ENCODE measurements at regions not wholly inside any gene's neighbourhood (a gene's known extent, or its start where the extent isn't known, plus 50 kb on each side); places are given as distances from the start of the nearest gene placed in this dataset.
A peak's percentile ranks its signal among the peaks of the same experiment; 100 is the strongest.

- DNase-seq (ENCODE audit: low read depth) = no peak
These were observed 188.7 kb upstream of the CEP162 start for GRCh38 chr6:84416043-84416657.

GRCh38 chr6:84415517-84415916 is 188.1 kb upstream of the CEP162 start:
- DNase-seq (ENCODE audit: low read depth) = no peak

- no peak for DNase-seq (ENCODE audit: low read depth)
These were observed 187.6 kb upstream of the CEP162 start for GRCh38 chr6:84415068-84415467.

GRCh38 chr6:84414531-84414930 is 187.1 kb upstream of the CEP162 start:
- no peak for DNase-seq (ENCODE audit: low read depth)

GRCh38 chr6:84411060-84411629 is 183.7 kb upstream of the CEP162 start:
- DNase-seq (ENCODE audit: low read depth) = peak; percentile 68

- DNase-seq (ENCODE audit: low read depth) = no peak
These were observed 182.5 kb upstream of the CEP162 start for GRCh38 chr6:84409911-84410310.

GRCh38 chr6:84408028-84408427 is 180.6 kb upstream of the CEP162 start:
- DNase-seq (ENCODE audit: low read depth) = no peak

GRCh38 chr6:84403545-84403944 is 176.1 kb upstream of the CEP162 start:
- DNase-seq (ENCODE audit: low read depth) = no peak

- no peak for DNase-seq (ENCODE audit: low read depth)
These were observed 171.6 kb upstream of the CEP162 start for GRCh38 chr6:84399003-84399402.

GRCh38 chr6:84392261-84392660 is 164.8 kb upstream of the CEP162 start:
- no peak for DNase-seq (ENCODE audit: low read depth)

- DNase-seq (ENCODE audit: low read depth) = no peak
These were observed 163.4 kb upstream of the CEP162 start for GRCh38 chr6:84390851-84391250.

- no peak for DNase-seq (ENCODE audit: low read depth)
These were observed 162.9 kb upstream of the CEP162 start for GRCh38 chr6:84390334-84390733.

GRCh38 chr6:84379142-84379541 is 151.7 kb upstream of the CEP162 start:
- no peak for DNase-seq (ENCODE audit: low read depth)

GRCh38 chr6:84372290-84372689 is 144.8 kb upstream of the CEP162 start:
- no peak for DNase-seq (ENCODE audit: low read depth)

GRCh38 chr6:84371681-84372080 is 144.2 kb upstream of the CEP162 start:
- DNase-seq (ENCODE audit: low read depth) = no peak

GRCh38 chr6:84362193-84362821 is 134.9 kb upstream of the CEP162 start:
- no peak for DNase-seq (ENCODE audit: low read depth)

- DNase-seq (ENCODE audit: low read depth) = no peak
These were observed 134.1 kb upstream of the CEP162 start for GRCh38 chr6:84361372-84362192.

- DNase-seq (ENCODE audit: low read depth) = no peak
These were observed 132.6 kb upstream of the CEP162 start for GRCh38 chr6:84360039-84360438.

- no peak for DNase-seq (ENCODE audit: low read depth)
These were observed 131.1 kb upstream of the CEP162 start for GRCh38 chr6:84358581-84358980.

- no peak for DNase-seq (ENCODE audit: low read depth)
These were observed 130.2 kb upstream of the CEP162 start for GRCh38 chr6:84357631-84358030.

GRCh38 chr6:84356907-84357306 is 129.5 kb upstream of the CEP162 start:
- no peak for DNase-seq (ENCODE audit: low read depth)

GRCh38 chr6:84353459-84354423 is 126.3 kb upstream of the CEP162 start:
- no peak for DNase-seq (ENCODE audit: low read depth)
